Neural cell (in vitro differentiated cells): ENCODE measurements at regions not wholly inside any gene's neighbourhood (a gene's known extent, or its start where the extent isn't known, plus 50 kb on each side); places are given as distances from the start of the nearest gene placed in this dataset.

Experiments
- CTCF ChIP-seq: fragments of 450-650 bp; IDR thresholded peaks from 2 replicates; pipeline ENCODE4 v1.5.1; 2014; ENCODE audit warnings: antibody characterized with exemption, mild to moderate bottlenecking, moderate library complexity; ENCODE audit not compliant: poor library complexity, severe bottlenecking
- EP300 ChIP-seq: fragments of 450-650 bp; conservative IDR thresholded peaks from 2 replicates; pipeline ENCODE4 v1.6.1; 2014; ENCODE audit warnings: antibody characterized with exemption, mild to moderate bottlenecking, moderate library complexity; ENCODE audit not compliant: poor library complexity, severe bottlenecking
- EZH2 ChIP-seq: fragments of 200-600, 300-800 bp; shearing (Covaris generic), sonication (generic); IDR thresholded peaks from 2 replicates; pipeline ENCODE4 v1.6.1; 2014; ENCODE audit warnings: antibody characterized with exemption, low read length, borderline replicate concordance, mild to moderate bottlenecking; ENCODE audit not compliant: insufficient read depth, poor library complexity, severe bottlenecking
- MXI1 ChIP-seq: fragments of 450-650 bp; conservative IDR thresholded peaks from 2 replicates; pipeline ENCODE4 v1.6.1; 2014; ENCODE audit warnings: antibody characterized with exemption, mild to moderate bottlenecking; ENCODE audit not compliant: poor library complexity, severe bottlenecking
- POLR2AphosphoS5 ChIP-seq: IDR thresholded peaks from 2 replicates; pipeline ENCODE4 v1.6.1; 2012
- RAD21 ChIP-seq: fragments of 450-650 bp; conservative IDR thresholded peaks from 2 replicates; pipeline ENCODE4 v1.6.1; 2014; ENCODE audit warnings: antibody characterized with exemption, mild to moderate bottlenecking, moderate library complexity
- REST ChIP-seq: IDR thresholded peaks from 2 replicates; pipeline ENCODE4 v1.6.1; 2012; ENCODE audit warnings: borderline replicate concordance
- SMC3 ChIP-seq: fragments of 450-650 bp; conservative IDR thresholded peaks from 2 replicates; pipeline ENCODE4 v1.6.1; 2014; ENCODE audit warnings: antibody characterized with exemption, mild to moderate bottlenecking, moderate library complexity; ENCODE audit not compliant: poor library complexity
- TAF1 ChIP-seq: IDR thresholded peaks from 2 replicates; pipeline ENCODE4 v1.6.1; 2012; ENCODE audit warnings: low read depth

GRCh38 chr5:104019956-104020355 is 457.4 kb upstream of the NUDT12 start:
- TF ChIP-seq CTCF (no peak), POLR2AphosphoS5 (no peak), EZH2 (no peak), MXI1 (no peak), SMC3 (no peak), EP300 (no peak), TAF1 (no peak), RAD21 (no peak), REST (no peak)
